ENCODE measurements at regions not wholly inside any gene's neighbourhood (a gene's known extent, or its start where the extent isn't known, plus 50 kb on each side); places are given as distances from the start of the nearest gene placed in this dataset.
A peak's percentile ranks its signal among the peaks of the same experiment; 100 is the strongest.

GRCh38 chr4:147054228-147054872, 108.7 kb upstream of the TTC29 start:
- DNase-seq = no peak

DNA sequence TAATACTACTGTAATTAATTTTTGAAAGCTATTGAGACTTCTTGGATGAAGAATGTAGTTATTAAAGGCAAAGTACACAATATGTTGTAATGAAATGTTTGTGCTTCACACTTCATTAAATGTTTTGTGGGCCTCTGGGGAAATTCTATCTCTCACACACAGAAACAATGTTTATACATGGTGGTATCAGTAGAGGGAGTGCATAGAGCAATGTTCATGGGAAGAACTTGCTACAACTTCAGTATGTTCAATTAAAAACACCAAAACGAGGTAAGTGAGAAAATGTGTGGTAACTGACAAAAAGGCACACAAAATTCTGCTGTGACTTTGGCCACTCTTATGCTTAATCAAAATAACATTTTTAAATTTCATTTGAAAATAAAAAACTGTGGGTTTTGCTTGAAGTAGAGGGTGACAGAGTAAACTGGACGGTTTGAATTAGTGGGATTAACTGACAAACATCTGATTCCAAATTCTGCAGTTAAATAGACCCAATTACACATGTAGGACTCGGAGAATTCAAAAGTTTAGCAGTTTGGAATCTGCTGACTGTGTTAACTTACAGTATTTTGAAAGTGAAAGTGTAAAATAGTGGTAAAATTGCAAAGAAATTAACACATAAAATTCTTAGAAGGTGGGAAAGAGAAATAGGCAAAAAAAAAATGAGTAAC, 111.4 kb upstream of the TTC29 start:
- no peak for DNase-seq

- peak; percentile 15 for DNase-seq
These were observed 112.0 kb upstream of the TTC29 start for GRCh38 chr4:147057611-147058190.

- DNase-seq = no peak
These were observed 113.5 kb upstream of the TTC29 start for GRCh38 chr4:147059064-147059731.

- DNase-seq = peak; percentile 97
These were observed 114.7 kb upstream of the TTC29 start for GRCh38 chr4:147060151-147060931.

DNA sequence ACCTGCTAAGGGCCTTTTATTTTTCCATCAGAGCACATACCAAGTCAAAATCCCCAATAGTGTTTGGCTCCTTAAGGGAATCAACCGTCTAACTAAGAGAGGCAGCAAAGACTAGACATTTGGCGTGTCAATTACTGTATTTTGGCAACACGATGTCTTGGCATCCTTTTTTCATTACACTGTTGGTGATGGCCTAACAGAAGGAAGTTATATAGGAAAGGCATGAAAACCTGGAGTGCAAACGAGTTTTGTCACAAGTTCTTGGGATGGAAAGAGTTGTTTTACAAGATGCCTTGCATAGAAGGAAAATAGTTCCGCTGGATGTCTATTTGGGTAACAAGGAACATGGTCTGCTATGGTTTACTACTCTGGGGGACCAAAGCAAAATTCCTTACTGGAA, 119.2 kb upstream of the TTC29 start:
- no peak for DNase-seq

GRCh38 chr4:147068564-147068963, 122.9 kb upstream of the TTC29 start:
- no peak for DNase-seq

GRCh38 chr4:147071209-147071740, 125.6 kb upstream of the TTC29 start:
- DNase-seq = no peak

GRCh38 chr4:147076179-147076578, 130.5 kb upstream of the TTC29 start:
- no peak for DNase-seq

- DNase-seq = no peak
These were observed 131.1 kb upstream of the TTC29 start for GRCh38 chr4:147076728-147077127.

DNA sequence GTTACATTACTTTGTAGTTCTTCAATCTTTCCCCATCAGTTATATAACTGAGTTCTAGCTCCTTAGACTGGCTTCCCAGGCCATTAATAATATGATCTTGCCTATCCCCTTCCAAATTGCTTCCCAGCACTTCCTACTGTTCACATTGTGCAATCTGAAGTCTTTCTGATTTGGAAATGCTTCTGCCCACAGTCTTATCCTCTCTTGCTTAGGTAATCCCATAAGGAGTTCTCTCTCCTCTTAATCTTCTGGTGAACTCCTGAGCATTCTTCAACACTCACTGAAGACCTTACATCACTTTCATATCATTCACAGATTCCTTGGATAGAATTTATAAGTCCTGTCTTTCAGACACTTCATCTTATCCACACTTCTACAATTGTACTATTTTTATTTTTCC, 132.7 kb upstream of the TTC29 start:
- DNase-seq = no peak

- DNase-seq = no peak
These were observed 133.4 kb upstream of the TTC29 start for GRCh38 chr4:147078875-147079658.

DNA sequence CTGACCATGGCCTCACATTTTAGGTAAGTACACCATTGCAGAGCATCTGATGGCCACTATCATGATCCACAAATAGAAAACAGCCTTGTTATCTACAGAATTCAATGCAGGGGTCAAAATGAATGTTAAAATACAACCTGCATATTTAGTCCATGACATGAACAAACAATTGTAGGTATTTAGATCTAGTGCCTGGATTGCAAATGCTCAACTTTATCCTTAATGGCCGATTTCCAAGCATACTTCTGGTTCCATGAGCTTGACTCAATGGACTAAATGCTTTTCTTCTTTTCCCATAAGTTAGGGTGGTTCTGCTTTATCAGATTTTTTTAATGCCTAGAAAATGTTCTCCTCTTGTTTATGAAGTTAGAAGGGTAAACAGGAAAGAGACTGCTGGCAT, 139.2 kb upstream of the TTC29 start:
- DNase-seq = no peak

GRCh38 chr4:147085781-147086180, 140.1 kb upstream of the TTC29 start:
- DNase-seq = peak; percentile 34

GRCh38 chr4:147088146-147088545, 142.5 kb upstream of the TTC29 start:
- peak; percentile 33 for DNase-seq

DNA sequence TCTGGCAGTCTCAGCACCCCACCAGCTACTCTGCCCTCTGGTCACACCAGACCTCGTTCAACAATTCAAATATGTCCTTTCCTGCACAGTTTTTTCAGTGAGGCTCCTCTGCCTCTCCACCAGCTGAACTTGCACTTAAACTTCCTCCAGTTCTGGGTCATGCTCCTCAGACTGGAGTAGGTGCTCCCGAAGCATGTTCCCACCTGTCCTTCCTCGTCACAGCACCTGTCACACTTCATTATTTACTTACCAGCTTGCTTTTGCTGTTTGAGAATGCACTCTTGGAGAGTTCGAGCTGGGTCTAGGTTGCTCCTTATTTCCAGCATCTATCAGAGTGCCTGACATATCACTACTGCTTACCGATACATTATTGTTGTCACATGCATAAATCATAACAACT, 144.8 kb upstream of the TTC29 start:
- no peak for DNase-seq

- DNase-seq = no peak
These were observed 147.5 kb upstream of the TTC29 start for GRCh38 chr4:147093206-147093605.

DNA sequence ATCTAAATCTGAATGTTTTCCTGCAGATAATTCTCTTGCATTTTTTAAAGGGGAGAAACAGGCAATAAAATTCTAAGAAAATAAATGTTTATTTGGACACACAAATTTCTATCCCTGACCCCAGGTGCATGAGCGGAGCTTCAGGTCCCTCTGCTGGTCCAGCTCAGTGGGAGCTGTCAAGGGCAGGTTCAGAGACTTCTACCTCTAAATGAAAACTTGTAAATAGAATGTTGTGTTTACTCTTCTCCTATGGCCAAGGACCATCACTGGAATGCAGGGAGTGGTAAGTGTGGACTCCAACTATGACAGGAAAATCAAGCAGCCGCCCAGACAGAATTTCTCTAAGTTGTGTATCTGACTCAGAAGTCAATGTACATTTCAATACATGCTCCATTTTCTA, 148.6 kb upstream of the TTC29 start:
- DNase-seq = no peak

DNA sequence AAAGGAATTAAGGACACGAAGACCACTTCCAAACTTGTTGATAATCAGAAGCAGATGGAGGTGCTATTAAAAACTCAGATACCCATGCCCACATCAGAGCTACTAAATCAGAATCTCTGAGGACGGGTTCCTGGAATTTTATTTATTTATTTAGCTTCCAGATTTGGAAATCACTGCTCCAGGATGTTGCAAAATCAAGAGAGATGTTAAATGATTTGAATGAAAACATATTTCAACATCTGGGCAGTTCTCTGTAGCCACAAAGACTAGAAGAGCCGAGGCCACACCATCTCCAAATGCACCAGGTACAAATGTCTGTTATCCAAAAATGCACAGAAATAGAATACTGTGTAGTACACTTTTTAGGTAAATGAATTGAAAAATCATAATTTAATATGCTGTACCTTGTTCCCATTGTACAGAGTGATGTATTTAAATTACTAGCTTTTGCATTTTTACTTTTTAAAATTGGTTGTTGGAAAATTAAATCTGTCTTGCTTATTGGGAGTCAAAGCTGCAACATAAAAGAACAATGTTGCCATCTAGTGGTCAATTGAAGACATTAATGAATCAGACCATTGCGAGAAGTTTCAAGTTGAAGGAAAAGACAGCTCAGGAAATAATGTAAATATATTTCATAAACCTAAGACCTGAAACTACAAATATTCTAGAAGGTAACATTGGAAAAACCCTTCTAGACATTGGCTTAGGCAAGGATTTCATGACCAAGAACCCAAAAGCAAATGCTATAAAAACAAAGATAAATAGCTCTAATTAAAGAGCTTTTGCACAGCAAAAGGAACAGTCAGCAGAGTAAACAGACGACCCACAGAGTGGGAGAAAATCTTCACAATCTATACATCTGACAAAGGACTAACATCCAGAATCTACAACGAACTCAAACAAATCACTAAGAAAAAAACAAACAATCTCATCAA, 151.3 kb upstream of the TTC29 start:
- peak; percentile 67 for DNase-seq

- DNase-seq = no peak
These were observed 156.0 kb upstream of the TTC29 start for GRCh38 chr4:147101678-147102077.

GRCh38 chr4:147102596-147102995, 156.9 kb upstream of the TTC29 start:
- no peak for DNase-seq
